ENCODE measurements at regions not wholly inside any gene's neighbourhood (a gene's known extent, or its start where the extent isn't known, plus 50 kb on each side); places are given as distances from the start of the nearest gene placed in this dataset.

- no peak for TF ChIP-seq CTCF (IDR thresholded peaks at IDR 0.05; ENCODE audit: poor library complexity)
- TF ChIP-seq EZH2 (IDR thresholded peaks at IDR 0.05; ENCODE audit: borderline replicate concordance), result no peak
- no peak for TF ChIP-seq EZH2phosphoT487 (IDR thresholded peaks at IDR 0.05; ENCODE audit: low read depth, severe bottlenecking, unreplicated experiment)
Measured at GRCh38 chr4:4772534-4772933, 86.9 kb upstream of the MSX1 start.

Measured in hepatocyte (in vitro differentiated cells).